NCI-H1092 (cell line): ENCODE measurements at regions not wholly inside any gene's neighbourhood (a gene's known extent, or its start where the extent isn't known, plus 50 kb on each side); places are given as distances from the start of the nearest gene placed in this dataset.

ENCODE experiments used
- DNase-seq: peaks from one replicate; lab custom pipeline; 2025; lab: John Stamatoyannopoulos, UW

DNA sequence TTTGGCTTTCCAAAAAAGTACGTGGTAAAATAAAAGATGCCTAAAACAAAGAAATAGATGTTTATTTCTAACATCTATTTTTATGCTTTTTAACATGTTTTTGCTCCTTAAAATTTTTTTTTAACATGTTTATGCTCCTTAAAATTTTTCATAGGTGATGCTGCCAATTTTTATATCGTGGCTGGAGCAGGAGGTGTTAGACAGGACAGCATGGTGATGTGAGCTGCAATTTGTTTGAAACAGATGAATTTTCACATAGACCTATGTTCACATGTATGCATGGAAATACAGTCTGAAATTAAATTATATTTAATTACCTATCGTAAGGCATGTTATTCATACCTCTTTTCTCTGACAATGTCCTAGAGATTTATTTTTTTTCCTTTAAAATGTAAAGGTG lies 784.8 kb downstream of the EPHA7 start:
- no peak for DNase-seq

DNA sequence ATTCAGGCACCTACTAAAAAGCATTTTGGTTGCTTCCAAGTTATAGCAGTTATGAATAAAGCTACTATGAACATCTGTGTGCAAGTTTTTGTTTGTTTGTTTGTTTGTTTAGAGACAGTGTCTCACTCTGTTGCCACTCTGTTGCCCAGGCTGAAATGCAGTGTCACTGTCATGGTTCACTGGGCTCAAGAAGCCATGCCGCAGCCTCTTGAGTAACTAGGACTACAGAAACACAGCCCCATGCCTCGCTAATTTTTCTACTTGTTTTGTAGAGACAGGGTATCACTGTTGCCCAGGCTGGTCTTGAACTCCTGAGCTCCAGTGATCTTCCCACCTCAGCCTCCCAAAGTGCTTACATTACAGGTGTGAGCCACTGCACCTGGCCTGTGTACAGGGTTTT lies 795.9 kb downstream of the EPHA7 start:
- DNase-seq, result no peak

DNA sequence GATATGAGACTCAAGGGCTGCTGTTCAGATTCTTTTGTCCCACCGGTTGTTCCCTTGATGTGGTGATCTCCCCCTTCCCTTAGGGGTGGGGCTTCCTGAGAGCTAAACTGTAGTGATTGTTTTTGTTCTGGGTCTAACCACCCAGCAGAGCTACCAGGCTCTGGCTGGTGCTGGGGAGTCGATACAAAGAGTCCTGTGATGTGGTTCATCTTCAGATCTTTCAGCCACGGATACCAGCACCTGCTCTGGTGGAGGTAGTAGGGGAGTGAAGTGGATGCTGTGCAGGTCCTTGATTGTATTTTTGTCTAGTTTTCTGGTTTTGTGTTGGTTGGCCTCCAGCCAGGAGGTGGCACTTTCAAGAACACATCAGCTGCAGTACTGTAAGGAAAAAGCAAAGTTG lies 801.6 kb downstream of the EPHA7 start:
- DNase-seq, result no peak

DNA sequence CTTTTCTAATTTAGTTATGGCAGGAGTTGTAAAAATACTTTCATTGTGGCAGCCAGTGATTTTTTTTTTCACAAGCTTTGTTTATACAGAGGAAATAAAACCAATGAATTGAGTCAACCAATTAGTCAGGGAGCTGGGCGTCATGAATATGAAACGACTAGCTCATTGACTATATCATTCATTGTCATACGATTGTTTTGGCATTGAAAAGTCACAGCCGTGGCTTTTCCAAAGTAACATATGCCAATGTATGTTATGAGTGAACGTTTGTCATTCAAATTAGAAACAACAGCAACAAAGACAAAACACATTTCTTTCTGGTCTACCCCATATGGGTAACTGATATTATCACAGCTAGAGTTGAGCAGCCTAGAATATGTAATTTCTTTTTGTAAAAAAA lies 810.6 kb downstream of the EPHA7 start:
- DNase-seq, result no peak

DNA sequence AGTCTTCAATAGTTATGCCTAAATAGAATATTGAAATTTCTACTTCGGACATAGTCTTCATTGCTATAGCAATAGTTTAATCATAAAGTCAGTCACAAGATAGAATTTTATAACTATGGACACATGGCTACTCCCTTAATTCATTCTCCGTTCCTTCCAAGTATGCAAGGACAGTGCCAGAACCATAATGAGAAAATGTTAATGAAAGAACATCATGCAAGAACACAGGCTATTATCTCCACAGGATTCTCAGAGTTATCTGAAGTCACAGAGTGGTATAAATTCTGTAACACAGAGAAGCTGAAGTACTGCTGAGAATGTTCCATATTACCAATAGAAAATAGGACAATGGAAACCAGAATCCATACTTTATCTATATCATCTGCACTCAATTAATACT lies 826.2 kb downstream of the EPHA7 start:
- DNase-seq, result no peak

DNA sequence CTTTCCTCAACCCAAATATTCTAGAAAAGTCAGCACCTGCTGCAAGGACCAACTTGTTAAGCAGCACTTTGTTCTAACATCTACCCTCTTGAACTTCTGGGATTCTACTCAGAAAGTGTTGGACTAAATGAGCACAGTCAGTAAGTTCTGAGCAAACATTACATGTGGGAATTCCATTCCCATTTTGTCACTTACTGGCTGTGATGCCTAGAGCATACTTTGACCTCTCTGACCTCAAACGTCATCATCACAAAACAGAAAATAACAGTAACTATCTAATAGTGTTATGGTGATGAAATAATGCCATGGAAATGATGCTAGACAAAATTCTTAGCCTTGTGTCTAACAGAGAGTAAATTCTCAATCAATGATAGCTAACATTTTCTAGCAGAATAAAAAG lies 829.4 kb downstream of the EPHA7 start:
- DNase-seq, result no peak

DNA sequence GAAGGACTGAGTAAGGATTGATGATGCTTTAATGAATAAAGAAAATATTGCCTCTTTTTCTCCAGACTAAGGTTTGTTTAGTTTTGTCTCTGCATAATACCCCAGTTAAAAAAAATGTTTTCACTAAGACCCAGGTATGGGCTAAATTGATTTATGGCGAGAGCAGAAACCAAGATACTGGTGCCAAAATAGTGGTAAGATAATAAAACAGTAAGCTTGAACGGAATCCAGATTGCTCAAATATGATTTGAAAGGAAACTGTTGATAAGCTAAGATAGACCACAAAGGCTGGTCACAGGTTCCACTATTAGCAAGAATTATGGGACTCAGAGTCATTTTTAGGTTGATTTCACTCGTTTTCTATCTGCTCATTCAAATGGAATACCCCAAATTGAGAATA lies 831.2 kb downstream of the EPHA7 start:
- DNase-seq, result no peak

DNA sequence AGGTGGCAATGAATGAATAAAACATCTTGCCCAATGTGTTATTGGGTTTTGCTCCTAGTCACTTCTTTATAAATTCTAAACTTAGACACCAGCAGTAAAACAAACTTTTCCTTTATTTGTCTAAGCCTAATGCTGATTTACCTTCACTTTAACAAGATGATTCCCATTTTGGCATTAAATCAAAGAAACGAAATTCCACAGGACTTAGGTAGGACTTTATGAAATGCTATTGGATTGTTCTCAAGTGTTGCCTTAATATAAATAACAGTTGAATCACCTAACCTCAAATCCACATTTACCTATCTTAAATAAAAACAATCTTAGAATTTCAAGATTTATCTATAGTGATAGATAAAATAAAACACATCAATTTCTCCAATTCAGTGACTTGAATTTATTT lies 831.8 kb downstream of the EPHA7 start:
- no peak for DNase-seq

DNA sequence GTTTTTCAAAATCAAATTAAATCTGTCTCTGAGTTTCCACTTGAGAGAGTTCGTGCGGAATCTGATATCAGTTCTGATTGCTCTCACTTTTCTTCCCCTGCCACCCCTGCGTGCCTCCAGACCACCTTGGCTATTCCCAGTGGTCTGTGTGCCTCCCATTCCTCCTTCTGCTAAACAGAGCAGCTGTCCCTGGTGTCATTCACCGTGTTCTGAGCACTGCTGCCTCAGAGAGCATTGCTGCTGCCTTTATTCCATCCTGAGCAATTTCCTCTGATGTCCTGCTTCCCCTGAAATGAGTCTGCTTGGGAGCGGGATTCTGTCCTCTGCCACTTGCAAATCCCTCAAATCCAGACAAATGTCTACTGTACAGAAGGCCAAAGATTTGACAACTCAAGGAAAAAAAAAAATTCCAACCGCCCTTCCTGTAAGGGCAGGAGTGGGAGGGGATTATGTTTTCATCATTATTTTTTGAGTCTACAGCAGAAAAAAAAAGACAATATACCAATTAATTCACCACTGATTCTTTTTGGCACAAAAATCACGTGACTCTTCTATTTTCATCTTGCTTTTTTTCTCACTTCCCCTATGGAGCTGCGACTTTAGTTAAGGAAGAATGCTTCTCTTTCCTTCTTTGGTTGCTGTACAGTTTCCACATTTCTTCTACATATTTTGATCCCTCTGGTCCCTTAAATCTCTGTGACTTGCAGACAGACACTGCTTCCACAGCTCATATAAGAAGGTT lies 833.0 kb downstream of the EPHA7 start:
- DNase-seq, result no peak

DNA sequence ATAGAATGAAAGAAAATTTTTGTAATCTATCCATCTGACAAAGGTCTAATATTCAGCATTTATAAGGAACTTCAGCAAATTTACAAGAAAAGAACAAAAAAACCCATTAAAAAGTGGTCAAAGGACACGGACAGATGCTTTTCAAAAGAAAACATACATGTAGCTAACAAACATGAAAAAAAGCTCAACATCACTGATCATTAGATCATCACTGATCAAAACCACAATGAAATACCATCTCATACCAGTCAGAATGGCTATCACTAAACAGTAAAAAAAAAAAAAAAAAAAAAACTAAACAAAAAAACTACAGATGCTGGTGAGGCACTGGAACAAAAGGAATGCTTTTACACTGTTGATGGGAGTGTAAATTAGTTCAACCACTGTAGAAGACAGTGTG lies 837.1 kb downstream of the EPHA7 start:
- no peak for DNase-seq

DNA sequence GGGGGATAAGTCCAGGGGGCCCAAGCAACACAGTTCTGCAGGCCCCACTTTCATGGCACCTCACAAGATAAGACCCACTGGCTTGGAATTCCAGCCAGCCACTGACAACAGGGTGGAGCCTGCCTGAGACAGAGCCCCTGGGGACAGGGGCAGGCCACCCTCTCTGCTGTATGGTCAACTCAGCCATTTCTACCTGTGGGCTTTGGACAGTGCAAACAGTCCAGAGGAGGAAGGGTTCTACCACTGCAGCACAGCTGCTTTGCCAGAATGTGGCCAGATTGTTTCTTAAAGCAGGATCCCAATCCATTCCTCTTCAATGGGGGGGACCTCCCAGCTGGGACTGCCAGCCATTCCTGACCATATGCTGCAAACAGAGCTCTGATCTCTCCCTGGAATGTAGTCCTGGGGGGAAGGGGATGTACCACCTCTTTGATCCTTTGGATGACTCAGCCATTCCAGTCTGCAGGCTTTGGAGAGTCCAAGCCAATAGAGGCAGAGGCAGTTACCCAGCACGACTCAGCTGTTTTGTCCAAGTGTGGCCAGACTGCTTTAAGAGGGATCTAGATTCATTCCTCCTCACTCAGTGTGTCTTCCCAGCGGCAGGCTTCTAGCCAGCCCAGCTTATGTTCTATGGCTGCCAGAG lies 842.2 kb downstream of the EPHA7 start:
- DNase-seq, result no peak

DNA sequence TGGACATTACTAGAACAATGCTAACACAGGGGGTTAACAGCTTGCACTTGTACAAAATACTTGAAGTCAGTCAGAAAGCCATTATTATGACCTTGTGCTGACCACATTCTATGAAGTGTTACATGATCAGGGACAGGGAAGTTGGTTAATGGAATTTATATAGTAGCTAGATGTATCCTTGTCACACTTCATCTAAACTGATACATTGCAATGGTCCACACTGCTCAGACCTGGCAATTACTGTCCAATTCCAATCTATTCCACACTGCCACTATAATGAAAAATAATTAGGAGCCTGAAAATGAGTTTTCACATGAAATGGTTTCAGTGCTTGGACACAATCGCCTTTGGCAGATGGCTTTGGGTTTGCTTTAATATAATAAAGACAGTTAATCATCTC lies 850.8 kb downstream of the EPHA7 start:
- no peak for DNase-seq

DNA sequence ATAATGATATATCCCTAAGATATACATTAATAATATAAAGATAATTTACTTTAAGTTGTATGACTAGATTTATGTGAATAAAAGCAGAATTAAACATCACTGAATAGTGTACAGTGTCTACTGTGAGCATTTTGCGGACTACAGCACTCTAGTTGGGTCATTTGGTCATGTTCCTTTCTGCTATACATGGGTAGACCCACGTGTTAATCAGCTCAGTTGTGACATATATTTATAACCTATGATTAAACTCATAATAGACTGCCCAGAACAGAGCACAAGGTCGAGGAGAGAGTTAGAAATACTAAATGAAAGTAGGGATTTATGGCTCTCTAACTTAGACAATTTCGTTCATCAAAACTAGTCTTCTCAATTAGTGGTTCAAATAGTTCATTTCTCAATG lies 852.7 kb downstream of the EPHA7 start:
- no peak for DNase-seq

DNA sequence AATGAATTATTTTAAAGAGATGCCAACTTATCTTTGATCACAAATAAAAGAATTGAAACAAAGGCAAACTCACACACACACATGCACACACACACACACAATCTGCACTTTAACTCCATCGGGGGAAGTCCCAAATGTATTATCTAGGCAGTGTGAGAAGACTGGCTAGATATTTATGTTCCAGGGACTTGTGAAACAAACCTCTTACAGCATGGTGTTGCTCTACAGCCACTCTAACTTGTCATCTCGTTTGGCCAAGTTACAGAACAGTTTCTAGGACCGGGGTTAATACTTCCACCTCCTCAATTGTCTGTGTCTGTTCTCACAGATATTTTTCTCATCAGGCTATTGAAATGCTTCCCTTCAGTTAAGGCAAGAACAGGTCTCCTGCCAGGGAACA lies 855.0 kb downstream of the EPHA7 start:
- DNase-seq, result no peak

DNA sequence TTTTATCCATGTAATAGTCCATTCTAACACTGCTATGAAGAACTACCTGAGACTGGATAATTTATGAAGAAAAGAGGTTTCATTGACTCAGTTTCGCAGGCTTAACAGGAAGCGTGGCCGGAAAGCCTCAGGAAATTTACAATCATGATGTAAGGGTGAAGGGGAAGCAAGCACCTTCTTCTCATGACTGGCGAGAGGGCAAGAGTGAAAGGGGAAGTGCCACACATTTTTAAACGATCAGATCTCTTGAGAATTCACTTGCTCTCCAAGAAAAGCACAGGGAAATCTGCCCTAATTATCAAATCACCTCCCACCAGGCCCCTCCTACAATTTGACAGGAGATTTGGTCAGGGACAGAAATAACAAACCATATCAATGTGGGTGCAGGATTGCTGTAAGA lies 859.7 kb downstream of the EPHA7 start:
- DNase-seq, result no peak

DNA sequence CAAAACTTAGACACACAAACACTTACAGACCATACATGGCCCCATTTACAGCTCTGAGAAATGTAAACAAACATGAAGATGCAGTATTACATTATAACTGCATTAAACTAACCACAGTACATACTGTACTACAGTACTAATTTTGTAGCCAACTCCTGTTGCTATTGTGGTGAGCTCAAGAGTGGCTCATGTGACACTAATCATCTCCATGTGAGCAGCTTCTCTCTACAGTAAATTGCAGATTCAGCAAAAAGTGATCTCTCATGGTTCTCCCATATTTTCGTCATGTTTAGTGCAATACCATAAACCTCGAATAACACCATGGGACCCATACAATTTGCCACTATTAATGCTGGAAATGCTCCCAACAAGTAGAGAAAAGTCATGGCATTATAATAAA lies 860.4 kb downstream of the EPHA7 start:
- no peak for DNase-seq

DNA sequence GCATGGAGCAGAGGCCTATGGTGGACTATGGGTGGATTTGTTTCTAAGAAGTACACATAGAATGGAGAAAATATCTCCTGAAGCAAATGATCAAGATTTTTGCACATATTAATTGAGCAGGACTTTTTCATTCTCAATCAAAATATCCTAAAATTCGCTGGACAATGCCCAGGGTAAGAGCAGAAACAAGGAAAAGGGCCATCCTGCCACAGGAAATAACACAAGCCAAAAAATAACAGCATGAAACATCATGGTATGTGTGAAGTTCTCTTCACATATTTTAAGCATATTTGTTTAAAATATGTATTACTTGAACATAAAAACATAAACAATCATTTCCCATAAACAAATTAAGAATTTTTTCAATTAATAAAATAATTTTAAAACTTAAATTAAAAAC lies 868.9 kb downstream of the EPHA7 start:
- DNase-seq, result no peak

DNA sequence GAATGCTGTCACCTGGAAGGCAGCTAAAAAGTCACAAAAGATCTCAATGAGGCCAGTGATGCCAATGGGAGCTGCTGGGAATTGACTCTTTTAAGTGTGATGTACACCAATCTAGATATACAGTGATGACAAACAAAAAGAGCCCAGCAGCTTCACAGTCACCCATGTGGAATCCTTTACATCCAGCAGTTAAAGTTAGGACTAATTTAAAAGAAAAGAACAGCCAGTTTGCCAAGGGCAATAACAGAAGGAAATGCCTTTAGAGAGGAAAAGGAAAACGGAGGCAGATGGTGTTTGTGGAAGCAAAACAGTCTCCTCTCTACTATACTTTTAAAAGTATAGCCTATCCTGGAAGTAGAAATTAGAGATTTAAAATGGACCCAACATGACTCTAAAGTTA lies 873.5 kb downstream of the EPHA7 start:
- no peak for DNase-seq

DNA sequence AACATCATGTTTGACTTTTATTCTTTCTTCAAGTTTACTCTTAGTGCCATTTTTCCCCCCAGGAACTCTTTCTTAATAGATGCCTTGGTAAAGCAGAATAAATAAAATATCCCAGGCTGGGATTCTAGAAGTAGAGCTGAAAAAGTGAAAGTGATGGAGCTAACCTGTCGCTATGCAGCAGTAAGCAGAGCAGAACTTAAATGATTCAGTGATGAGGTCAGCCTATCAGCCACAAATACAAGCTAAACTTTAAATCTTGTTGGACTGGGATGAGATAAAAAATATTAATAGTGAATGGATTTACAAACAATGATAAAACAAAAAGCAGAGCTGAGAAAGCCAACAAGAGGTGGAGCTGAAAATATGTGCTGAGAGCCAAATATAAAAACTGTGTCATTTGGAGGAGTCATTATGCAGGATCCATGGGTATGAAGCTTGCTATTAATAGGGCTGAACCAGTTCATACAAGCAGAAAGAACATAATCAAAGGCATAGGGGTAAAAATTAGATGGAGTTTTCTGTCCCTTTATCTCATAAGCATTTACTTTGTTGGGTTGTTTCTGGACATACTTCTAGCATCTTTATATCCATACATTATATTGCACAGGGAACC lies 877.8 kb downstream of the EPHA7 start:
- no peak for DNase-seq

DNA sequence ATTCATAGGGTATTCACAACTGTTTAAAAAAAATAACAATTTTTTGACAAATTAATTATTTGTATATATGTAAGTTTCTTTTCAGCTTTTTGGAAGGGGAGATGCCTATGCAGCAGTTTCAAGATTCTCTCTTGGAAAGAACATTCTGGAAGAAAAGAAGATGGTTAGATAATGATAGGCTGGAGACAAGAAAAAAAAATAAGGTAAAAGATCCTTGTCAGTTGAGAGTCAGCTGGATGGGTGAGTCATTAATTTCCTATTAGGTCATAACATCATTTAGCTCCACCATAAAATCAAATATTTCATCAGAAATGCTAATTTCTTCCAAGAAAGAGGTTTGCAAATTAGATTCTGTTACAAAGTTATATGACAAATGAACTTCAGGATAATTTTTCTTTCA lies 880.4 kb downstream of the EPHA7 start:
- no peak for DNase-seq

DNA sequence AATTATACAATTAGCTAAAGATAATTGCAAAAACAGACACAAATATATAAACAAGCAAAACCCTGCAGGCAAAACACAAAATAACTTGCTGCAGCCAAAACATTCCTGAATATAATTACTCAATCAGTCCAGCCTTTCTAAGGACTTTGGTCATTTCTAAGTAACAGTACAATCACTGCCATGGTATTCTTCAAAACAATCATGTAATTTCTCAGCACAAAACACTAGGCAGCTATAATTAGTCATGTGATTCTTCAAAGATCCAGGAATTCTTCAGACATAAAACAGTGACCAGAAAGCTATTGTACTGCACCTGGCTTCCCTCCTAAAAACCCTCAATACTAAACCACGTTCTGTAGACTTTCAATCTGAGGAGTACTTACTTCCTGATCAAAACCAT lies 881.1 kb downstream of the EPHA7 start:
- DNase-seq, result no peak

DNA sequence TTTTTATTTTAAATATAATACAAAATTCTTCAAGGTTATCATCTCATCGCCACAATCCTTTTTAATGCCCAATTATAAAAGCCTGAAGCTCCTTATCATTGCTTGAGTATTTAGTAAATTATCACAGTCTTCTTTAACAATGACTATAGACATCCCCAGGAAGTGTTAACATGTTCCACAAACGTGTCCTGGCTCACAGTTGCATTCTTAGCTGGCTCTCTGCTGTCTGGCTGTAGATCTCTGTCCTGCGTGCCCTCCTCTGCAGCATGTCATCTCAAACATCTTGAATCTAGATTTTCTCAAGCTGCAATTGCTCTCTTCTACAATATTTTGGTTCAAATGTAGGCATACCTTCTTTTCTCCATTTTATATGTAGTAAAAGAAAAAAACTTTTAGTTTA lies 885.2 kb downstream of the EPHA7 start:
- no peak for DNase-seq

DNA sequence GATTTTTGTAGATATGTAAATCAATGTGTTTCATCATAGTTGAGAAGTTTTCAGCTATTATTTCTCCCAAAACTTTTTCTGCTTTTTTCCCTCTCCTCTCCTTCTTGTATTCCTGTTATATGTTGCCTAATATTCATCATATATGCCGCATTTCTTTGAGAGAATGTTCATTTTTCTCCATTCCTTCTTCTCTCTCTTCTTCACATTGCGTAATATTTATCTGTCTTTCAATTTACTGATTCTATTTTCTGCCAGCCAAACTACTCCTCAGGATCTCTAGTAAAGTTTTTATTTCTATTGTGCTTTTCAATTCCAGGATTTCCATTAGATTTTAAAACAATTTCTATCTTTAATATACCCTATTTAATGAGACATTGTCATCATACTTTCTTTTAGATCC lies 896.8 kb downstream of the EPHA7 start:
- DNase-seq, result no peak

DNA sequence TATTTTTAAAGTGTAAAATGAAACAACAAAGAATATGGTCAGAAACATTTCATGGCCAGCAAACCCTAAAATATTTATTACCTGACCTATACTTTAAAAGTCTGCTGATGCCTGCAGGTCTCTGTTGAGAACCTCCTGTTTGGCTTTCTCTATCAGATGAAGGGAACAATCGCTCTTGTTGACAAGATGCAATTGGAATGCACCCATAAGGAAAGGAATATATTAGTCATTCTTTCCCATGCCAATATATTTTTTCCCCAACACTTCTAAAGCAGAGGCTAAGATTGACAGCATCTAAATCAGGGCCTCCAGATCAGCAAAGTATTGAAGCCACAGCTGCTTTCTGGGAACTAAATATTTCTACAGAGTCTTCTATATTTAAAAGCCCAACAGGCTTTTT lies 897.8 kb downstream of the EPHA7 start:
- no peak for DNase-seq
